ENCODE measurements at regions not wholly inside any gene's neighbourhood (a gene's known extent, or its start where the extent isn't known, plus 50 kb on each side); places are given as distances from the start of the nearest gene placed in this dataset.

GRCh38 chr10:10368951-10369576 is 648.6 kb upstream of the CELF2 start:
- no peaks in the 10 kb centered on the region for H3K4me1 ChIP-seq (ENCODE audit: control insufficient read depth, low read length)
- no peaks in the 10 kb centered on the region for H3F3A ChIP-seq (ENCODE audit: control insufficient read depth, insufficient read depth)
- no peak overlapping the region for H3K27ac ChIP-seq (ENCODE audit: low read depth, low read length)
- no peaks in the 10 kb centered on the region for H3K79me2 ChIP-seq (ENCODE audit: control insufficient read depth, low read length)
- no peaks in the 10 kb centered on the region for H3K27me3 ChIP-seq (ENCODE audit: control insufficient read depth, low read length)
- H3K9me3 ChIP-seq (ENCODE audit: control insufficient read depth, insufficient read depth, low read length) = no peaks in the 10 kb centered on the region; the same call in 1 of the 2 replicates
- H3K36me3 ChIP-seq (ENCODE audit: control insufficient read depth, low read length) = no peaks in the 10 kb centered on the region
- no peaks in the 10 kb centered on the region for H3K9me2 ChIP-seq (replicated peaks; ENCODE audit: control insufficient read depth, low read length)
- H3K4me3 ChIP-seq (ENCODE audit: low read length) = no peak overlapping the region
- no peak overlapping the region for H3K4me2 ChIP-seq (ENCODE audit: low read length)
- TF ChIP-seq CTCF (IDR thresholded peaks at IDR 0.05; ENCODE audit: low read depth, low read length, poor library complexity, severe bottlenecking) (no peak), EZH2phosphoT487 (IDR thresholded peaks at IDR 0.05; ENCODE audit: borderline replicate concordance, low read length) (no peak)
- no peaks in the 10 kb centered on the region for H4K20me1 ChIP-seq (ENCODE audit: control insufficient read depth, insufficient read depth, low read depth, low read length)

GRCh38 chr10:10385831-10386230 is 631.8 kb upstream of the CELF2 start:
- Histone ChIP-seq H3K4me2 (ENCODE audit: low read length) (no peak overlapping the region), H3K9me3 (ENCODE audit: control insufficient read depth, insufficient read depth, low read length) (no peaks in the 10 kb centered on the region), H3K36me3 (ENCODE audit: control insufficient read depth, low read length) (no peaks in the 10 kb centered on the region), H3K27ac (ENCODE audit: low read depth, low read length) (no peak overlapping the region), H3K79me2 (ENCODE audit: control insufficient read depth, low read length) (no peaks in the 10 kb centered on the region), H3F3A (ENCODE audit: control insufficient read depth, insufficient read depth) (no peaks in the 10 kb centered on the region), H3K9me2 (replicated peaks; ENCODE audit: control insufficient read depth, low read length) (no peaks in the 10 kb centered on the region), H3K27me3 (ENCODE audit: control insufficient read depth, low read length) (no peaks in the 10 kb centered on the region), H3K4me1 (ENCODE audit: control insufficient read depth, low read length) (no peaks in the 10 kb centered on the region), H4K20me1 (ENCODE audit: control insufficient read depth, insufficient read depth, low read depth, low read length) (no peaks in the 10 kb centered on the region), H3K4me3 (ENCODE audit: low read length) (no peak overlapping the region)
- TF ChIP-seq EZH2phosphoT487 (IDR thresholded peaks at IDR 0.05; ENCODE audit: borderline replicate concordance, low read length) = no peak
- no peak for TF ChIP-seq CTCF (IDR thresholded peaks at IDR 0.05; ENCODE audit: low read depth, low read length, poor library complexity, severe bottlenecking)

- no peaks in the 10 kb centered on the region for H3K27me3 ChIP-seq (ENCODE audit: control insufficient read depth, low read length)
- H3K4me1 ChIP-seq (ENCODE audit: control insufficient read depth, low read length) = no peaks in the 10 kb centered on the region
- TF ChIP-seq CTCF (IDR thresholded peaks at IDR 0.05; ENCODE audit: low read depth, low read length, poor library complexity, severe bottlenecking) = no peak
- H3K79me2 ChIP-seq (ENCODE audit: control insufficient read depth, low read length) = no peaks in the 10 kb centered on the region
- H3F3A ChIP-seq (ENCODE audit: control insufficient read depth, insufficient read depth) = no peaks in the 10 kb centered on the region
- H3K27ac ChIP-seq (ENCODE audit: low read depth, low read length) = no peak overlapping the region
- no peaks in the 10 kb centered on the region for H3K9me2 ChIP-seq (replicated peaks; ENCODE audit: control insufficient read depth, low read length)
- H3K36me3 ChIP-seq (ENCODE audit: control insufficient read depth, low read length) = no peaks in the 10 kb centered on the region
- H4K20me1 ChIP-seq (ENCODE audit: control insufficient read depth, insufficient read depth, low read depth, low read length) = no peaks in the 10 kb centered on the region
- H3K4me3 ChIP-seq (ENCODE audit: low read length) = no peak overlapping the region
- no peaks in the 10 kb centered on the region for H3K9me3 ChIP-seq (ENCODE audit: control insufficient read depth, insufficient read depth, low read length)
- H3K4me2 ChIP-seq (ENCODE audit: low read length) = no peak overlapping the region
These were observed 628.5 kb upstream of the CELF2 start for GRCh38 chr10:10389182-10389581.

All from DOHH2 (cell line).